IMR-90 (cell line): ENCODE measurements at regions not wholly inside any gene's neighbourhood (a gene's known extent, or its start where the extent isn't known, plus 50 kb on each side); places are given as distances from the start of the nearest gene placed in this dataset.

Source experiments
- ATAC-seq: fragments of 200-7000 bp; cut with Tn5 transposase; 2 replicates; pipeline ENCODE4 v1.9.1; 2020; ENCODE audit warnings: low read depth, mild to moderate bottlenecking, moderate library complexity
- BruUV-seq: library from RNA; stranded (reverse); fragments of 400-500 nt; replicated peaks from 2 replicates; lab custom pipeline; 2021; lab: Mats Ljungman, UMichigan
- CTCF ChIA-PET: fragments of 300-600 bp; formaldehyde crosslinking; extraction: SDS; loops from one replicate; lab custom pipeline; 2021; ENCODE audit warnings: antibody characterized with exemption; lab: Yijun Ruan, JAX
- POLR2A ChIA-PET: fragments of 300-600 bp; sonication (Branson Sonifier 250); formaldehyde crosslinking; loops from one replicate; lab custom pipeline; 2022; ENCODE audit warnings: antibody characterized with exemption; ENCODE audit not compliant: unreplicated experiment; lab: Charles Lee
- DNase-seq: peaks from one replicate; pipeline ENCODE4 v3.0.0; 2013
- H2AFZ ChIP-seq: replicated peaks from 2 replicates; pipeline ENCODE3; 2013; ENCODE audit warnings: low read length, mild to moderate bottlenecking; ENCODE audit not compliant: poor library complexity
- H2AK5ac ChIP-seq: 2 replicates; pipeline ENCODE4 v1.6.1; 2013; ENCODE audit warnings: low read depth, low read length, inconsistent platforms
- H2AK9ac ChIP-seq: replicated peaks from 2 replicates; pipeline ENCODE3; 2013; ENCODE audit warnings: mild to moderate bottlenecking, low read depth, low read length, moderate library complexity; ENCODE audit not compliant: poor library complexity
- H2BK120ac ChIP-seq: 2 replicates; pipeline ENCODE4 v1.6.1; 2013; ENCODE audit warnings: low read depth, low read length, inconsistent platforms
- H2BK15ac ChIP-seq: 3 replicates; pipeline ENCODE4 v1.6.1; 2013; ENCODE audit warnings: low read depth, low read length, inconsistent platforms
- H2BK20ac ChIP-seq: 2 replicates; pipeline ENCODE4 v1.6.1; 2013; ENCODE audit warnings: low read depth, mild to moderate bottlenecking, inconsistent platforms, low read length, moderate library complexity
- H2BK5ac ChIP-seq: 2 replicates; pipeline ENCODE4 v1.6.1; 2013; ENCODE audit warnings: mild to moderate bottlenecking, low read depth, low read length, inconsistent platforms; ENCODE audit not compliant: poor library complexity, severe bottlenecking
- H3K14ac ChIP-seq: replicated peaks from 2 replicates; pipeline ENCODE4 v1.6.1; 2013; ENCODE audit warnings: low read depth, low read length, inconsistent platforms
- H3K18ac ChIP-seq: 2 replicates; pipeline ENCODE4 v1.6.1; 2013; ENCODE audit warnings: low read depth, low read length, control low read depth
- H3K23ac ChIP-seq: 2 replicates; pipeline ENCODE4 v1.6.1; 2013; ENCODE audit warnings: low read depth, low read length, inconsistent platforms
- H3K27ac ChIP-seq: 2 replicates; pipeline ENCODE4 v1.5.1; 2013; ENCODE audit warnings: mild to moderate bottlenecking, control low read depth, low read length; ENCODE audit not compliant: insufficient read depth
- H3K27me3 ChIP-seq: 2 replicates; pipeline ENCODE4 v1.6.1; 2013; ENCODE audit warnings: low read length; ENCODE audit not compliant: control insufficient read depth, insufficient read depth
- H3K36me3 ChIP-seq: 2 replicates; pipeline ENCODE4 v1.6.1; 2013; ENCODE audit warnings: low read length, mixed read lengths; ENCODE audit not compliant: control insufficient read depth, insufficient read depth
- H3K4ac ChIP-seq: 2 replicates; pipeline ENCODE4 v1.6.1; 2013; ENCODE audit warnings: low read depth, low read length, inconsistent platforms
- H3K4me1 ChIP-seq: 2 replicates; pipeline ENCODE4 v1.6.1; 2013; ENCODE audit warnings: low read length, mixed read lengths; ENCODE audit not compliant: control insufficient read depth, insufficient read depth
- H3K4me2 ChIP-seq: 2 replicates; pipeline ENCODE4 v1.6.1; 2013; ENCODE audit warnings: low read depth, mild to moderate bottlenecking, control low read depth, low read length, moderate library complexity
- H3K4me3 ChIP-seq: 2 replicates; pipeline ENCODE4 v1.5.1; 2013; ENCODE audit warnings: low read depth, mild to moderate bottlenecking, control low read depth, low read length, moderate library complexity; ENCODE audit not compliant: insufficient read depth
- H3K56ac ChIP-seq: 2 replicates; pipeline ENCODE4 v1.6.1; 2013; ENCODE audit warnings: low read length, inconsistent platforms; ENCODE audit not compliant: insufficient read depth; ENCODE audit errors: extremely low read depth
- H3K79me1 ChIP-seq, 2 experiments: 2 replicates each; pipeline ENCODE4 v1.6.1; 2013; ENCODE audit warnings: low read length in 2 of 2, inconsistent platforms in 1 of 2, low read depth in 1 of 2
- H3K9ac ChIP-seq: 2 replicates; pipeline ENCODE4 v1.6.1; 2013; ENCODE audit warnings: low read depth, low read length, control low read depth
- H3K9me1 ChIP-seq: 2 replicates; pipeline ENCODE4 v1.6.1; 2013; ENCODE audit warnings: low read length, inconsistent platforms; ENCODE audit not compliant: insufficient read depth
- H3K9me3 ChIP-seq: 2 replicates; pipeline ENCODE4 v1.6.1; 2013; ENCODE audit warnings: low read length; ENCODE audit not compliant: control insufficient read depth, insufficient read depth
- H4K20me1 ChIP-seq: 2 replicates; pipeline ENCODE4 v1.6.1; 2013; ENCODE audit warnings: low read length, inconsistent platforms; ENCODE audit not compliant: insufficient read depth
- H4K5ac ChIP-seq: 2 replicates; pipeline ENCODE4 v1.6.1; 2013; ENCODE audit warnings: mild to moderate bottlenecking, low read depth, low read length, control low read depth
- H4K8ac ChIP-seq, 2 experiments: 2 replicates each; pipeline ENCODE4 v1.6.1; 2013; ENCODE audit warnings: low read depth in 2 of 2, low read length in 2 of 2, control low read depth in 1 of 2, inconsistent platforms in 1 of 2
- H4K91ac ChIP-seq: 2 replicates; pipeline ENCODE4 v1.6.1; 2013; ENCODE audit warnings: low read depth, low read length, inconsistent platforms; ENCODE audit not compliant: insufficient read depth
- CEBPB ChIP-seq: IDR thresholded peaks from 2 replicates; pipeline ENCODE4 v1.6.1; 2012; ENCODE audit warnings: low read depth, low read length, improper control_type of control experiment
- CHD1 ChIP-seq: IDR thresholded peaks from 2 replicates; pipeline ENCODE4 v1.6.1; 2012; ENCODE audit warnings: low read depth, low read length, improper control_type of control experiment
- FOS ChIP-seq: fragments of 150-350 bp; IDR thresholded peaks from 2 replicates; pipeline ENCODE4 v1.6.1; 2016; ENCODE audit warnings: low read depth, low read length
- MAFK ChIP-seq: IDR thresholded peaks from 2 replicates; pipeline ENCODE4 v1.6.1; 2012; ENCODE audit warnings: low read depth, low read length, improper control_type of control experiment
- MAZ ChIP-seq: IDR thresholded peaks from 2 replicates; pipeline ENCODE4 v1.6.1; 2012; ENCODE audit warnings: low read depth, mild to moderate bottlenecking, low read length, improper control_type of control experiment, moderate library complexity, borderline replicate concordance
- MXI1 ChIP-seq: IDR thresholded peaks from 2 replicates; pipeline ENCODE4 v1.6.1; 2012; ENCODE audit warnings: low read depth, mild to moderate bottlenecking, low read length, moderate library complexity, borderline replicate concordance
- NFE2L2 ChIP-seq: fragments of 150-350 bp; IDR thresholded peaks from 2 replicates; pipeline ENCODE4 v1.6.1; 2016; ENCODE audit warnings: low read depth, mild to moderate bottlenecking, low read length
- POLR2A ChIP-seq: IDR thresholded peaks from 2 replicates; pipeline ENCODE4 v1.6.1; 2012; ENCODE audit warnings: mild to moderate bottlenecking, low read depth, low read length
- RAD21 ChIP-seq: IDR thresholded peaks from 2 replicates; pipeline ENCODE4 v1.6.1; 2012; ENCODE audit warnings: low read length, improper control_type of control experiment
- RCOR1 ChIP-seq: IDR thresholded peaks from 2 replicates; pipeline ENCODE4 v1.6.1; 2012; ENCODE audit warnings: mild to moderate bottlenecking, low read length, improper control_type of control experiment; ENCODE audit not compliant: insufficient replicate concordance
- RFX5 ChIP-seq: IDR thresholded peaks from 2 replicates; pipeline ENCODE4 v1.8.0; 2012; ENCODE audit warnings: low read depth, mild to moderate bottlenecking, low read length, moderate library complexity
- SMC3 ChIP-seq: fragments of 150-350 bp; IDR thresholded peaks from 2 replicates; pipeline ENCODE4 v1.6.1; 2016; ENCODE audit warnings: low read depth, mild to moderate bottlenecking, antibody characterized with exemption, low read length, moderate library complexity
- WGBS, 2 experiments: methylation state at CpG; one replicate each; pipeline versions ENCODE4 v1.1.5 to v1.1.7; 2013; ENCODE audit warnings: missing lambda C conversion rate in 2 of 2; ENCODE audit not compliant: insufficient read length in 1 of 2; ENCODE audit errors: extremely low coverage in 2 of 2; 5-methylcytosine and 5-hydroxymethylcytosine counted together
- dilution Hi-C: fragments of 300-500 bp; cut with HindIII; formaldehyde crosslinking; loops from one replicate; pipeline ENCODE4 v1.14.3; 2018; ENCODE audit warnings: low sequenced_read_pairs; ENCODE audit not compliant: unreplicated experiment
- in situ Hi-C: fragments of 300-500 bp; cut with MboI; formaldehyde crosslinking; loops from 3 replicates; pipeline ENCODE4 v1.14.3; 2019; ENCODE audit warnings: low sequenced_read_pairs, inconsistent platforms, mixed read lengths
- intact Hi-C: fragments of 100-400 bp; cut with micrococcal nuclease; formaldehyde crosslinking; loops from 2 replicates; pipeline ENCODE4 v1.10.0; 2022
- TF ChIP-seq, protein P1 (sequence below): fragments of 150-350 bp; IDR thresholded peaks from 2 replicates; pipeline ENCODE4 v1.6.1; 2017; ENCODE audit warnings: mild to moderate bottlenecking, antibody characterized with exemption, low read length, low read depth
- TF ChIP-seq, protein P2 (sequence below): conservative IDR thresholded peaks from 2 replicates; pipeline ENCODE4 v1.5.1; 2012; ENCODE audit warnings: mild to moderate bottlenecking, low read depth, low read length, improper control_type of control experiment
- TF ChIP-seq, protein P3 (sequence below): fragments of 150-350 bp; IDR thresholded peaks from 2 replicates; pipeline ENCODE4 v1.6.1; 2016; ENCODE audit warnings: low read depth, mild to moderate bottlenecking, low read length, moderate library complexity, borderline replicate concordance

DNA sequence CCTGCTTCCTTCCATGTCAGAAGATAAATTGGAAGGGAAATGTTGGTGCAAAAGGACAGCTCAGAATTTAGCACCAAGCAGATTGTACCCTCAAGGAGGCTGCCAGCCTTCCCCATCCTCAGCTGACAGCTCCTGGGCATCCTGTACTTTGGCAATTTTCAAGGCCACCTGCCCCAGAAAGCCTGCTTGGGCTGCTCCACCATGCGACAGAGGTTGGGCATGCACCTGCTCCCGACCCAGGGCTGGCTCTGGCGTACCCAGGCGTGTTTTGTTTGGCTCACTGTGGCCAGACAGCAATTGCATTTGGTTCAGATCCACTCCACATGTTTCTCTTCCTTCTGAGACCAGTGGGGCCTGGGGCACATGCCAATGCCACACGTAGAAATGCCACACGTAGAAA, 547.8 kb downstream of the NPHP4 start:
- H3K4ac ChIP-seq, result no peak overlapping the region
- no peak overlapping the region for H3K27ac ChIP-seq
- H2AK5ac ChIP-seq, result no peak overlapping the region
- H3K4me3 ChIP-seq, result no peak overlapping the region
- H2BK15ac ChIP-seq, result no peak overlapping the region
- H3K36me3 ChIP-seq, result no peaks in the 10 kb centered on the region
- no peak overlapping the region for H3K18ac ChIP-seq
- TF ChIP-seq, protein P1, sequence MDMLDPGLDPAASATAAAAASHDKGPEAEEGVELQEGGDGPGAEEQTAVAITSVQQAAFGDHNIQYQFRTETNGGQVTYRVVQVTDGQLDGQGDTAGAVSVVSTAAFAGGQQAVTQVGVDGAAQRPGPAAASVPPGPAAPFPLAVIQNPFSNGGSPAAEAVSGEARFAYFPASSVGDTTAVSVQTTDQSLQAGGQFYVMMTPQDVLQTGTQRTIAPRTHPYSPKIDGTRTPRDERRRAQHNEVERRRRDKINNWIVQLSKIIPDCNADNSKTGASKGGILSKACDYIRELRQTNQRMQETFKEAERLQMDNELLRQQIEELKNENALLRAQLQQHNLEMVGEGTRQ, result no peak
- no peak for TF ChIP-seq NFE2L2
- TF ChIP-seq SMC3, result no peak
- TF ChIP-seq MXI1, result no peak
- TF ChIP-seq FOS, result no peak
- TF ChIP-seq, protein P2, sequence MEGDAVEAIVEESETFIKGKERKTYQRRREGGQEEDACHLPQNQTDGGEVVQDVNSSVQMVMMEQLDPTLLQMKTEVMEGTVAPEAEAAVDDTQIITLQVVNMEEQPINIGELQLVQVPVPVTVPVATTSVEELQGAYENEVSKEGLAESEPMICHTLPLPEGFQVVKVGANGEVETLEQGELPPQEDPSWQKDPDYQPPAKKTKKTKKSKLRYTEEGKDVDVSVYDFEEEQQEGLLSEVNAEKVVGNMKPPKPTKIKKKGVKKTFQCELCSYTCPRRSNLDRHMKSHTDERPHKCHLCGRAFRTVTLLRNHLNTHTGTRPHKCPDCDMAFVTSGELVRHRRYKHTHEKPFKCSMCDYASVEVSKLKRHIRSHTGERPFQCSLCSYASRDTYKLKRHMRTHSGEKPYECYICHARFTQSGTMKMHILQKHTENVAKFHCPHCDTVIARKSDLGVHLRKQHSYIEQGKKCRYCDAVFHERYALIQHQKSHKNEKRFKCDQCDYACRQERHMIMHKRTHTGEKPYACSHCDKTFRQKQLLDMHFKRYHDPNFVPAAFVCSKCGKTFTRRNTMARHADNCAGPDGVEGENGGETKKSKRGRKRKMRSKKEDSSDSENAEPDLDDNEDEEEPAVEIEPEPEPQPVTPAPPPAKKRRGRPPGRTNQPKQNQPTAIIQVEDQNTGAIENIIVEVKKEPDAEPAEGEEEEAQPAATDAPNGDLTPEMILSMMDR, result no peak
- no peak for TF ChIP-seq CHD1
- TF ChIP-seq RAD21, result no peak
- TF ChIP-seq POLR2A, result no peak
- TF ChIP-seq, protein P3, sequence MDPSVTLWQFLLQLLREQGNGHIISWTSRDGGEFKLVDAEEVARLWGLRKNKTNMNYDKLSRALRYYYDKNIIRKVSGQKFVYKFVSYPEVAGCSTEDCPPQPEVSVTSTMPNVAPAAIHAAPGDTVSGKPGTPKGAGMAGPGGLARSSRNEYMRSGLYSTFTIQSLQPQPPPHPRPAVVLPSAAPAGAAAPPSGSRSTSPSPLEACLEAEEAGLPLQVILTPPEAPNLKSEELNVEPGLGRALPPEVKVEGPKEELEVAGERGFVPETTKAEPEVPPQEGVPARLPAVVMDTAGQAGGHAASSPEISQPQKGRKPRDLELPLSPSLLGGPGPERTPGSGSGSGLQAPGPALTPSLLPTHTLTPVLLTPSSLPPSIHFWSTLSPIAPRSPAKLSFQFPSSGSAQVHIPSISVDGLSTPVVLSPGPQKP, result no peak
- TF ChIP-seq CEBPB, result no peak
- TF ChIP-seq MAZ, result no peak
- TF ChIP-seq MAFK, result no peak
- TF ChIP-seq RCOR1, result no peak
- TF ChIP-seq RFX5, result no peak
- in situ Hi-C loops, result no loop called here
- intact Hi-C loops, result no loop called here
- 79% methylated on average over 2 of the region's 6 CpGs; no CpG with 5 or more reads in 1 of the 2 experiments for WGBS, 2 experiments
- ChIA-PET CTCF (no interaction called here), POLR2A (no interaction called here)
- no peak overlapping the region for H2AK9ac ChIP-seq
- ATAC-seq, result no peak
- H3K9ac ChIP-seq, result no peak overlapping the region
- no peak overlapping the region for H4K91ac ChIP-seq
- dilution Hi-C loops, result no loop called here
- H3K9me1 ChIP-seq, result no peaks in the 10 kb centered on the region
- no peak overlapping the region for H4K5ac ChIP-seq
- H3K9me3 ChIP-seq, result peaks cover 42% of the 10 kb centered on the region
- no peak for DNase-seq
- H2BK20ac ChIP-seq, result no peak overlapping the region
- H3K4me2 ChIP-seq, result no peak overlapping the region
- H3K27me3 ChIP-seq, result no peaks in the 10 kb centered on the region
- H4K20me1 ChIP-seq, result no peaks in the 10 kb centered on the region
- H2BK5ac ChIP-seq, result no peak overlapping the region
- H3K23ac ChIP-seq, result no peak overlapping the region
- no peak overlapping the region for H3K14ac ChIP-seq
- H3K79me1 ChIP-seq, result no peaks in the 10 kb centered on the region
- BruUV-seq, result no TSS peak
- no peak overlapping the region for H2AFZ ChIP-seq
- no peak overlapping the region for H4K8ac ChIP-seq
- no peak overlapping the region for H2BK120ac ChIP-seq
- H3K4me1 ChIP-seq, result no peaks in the 10 kb centered on the region
- H3K56ac ChIP-seq, result no peak overlapping the region
